Activated naive CD8-positive, alpha-beta T cell treated with anti-CD3 and anti-CD28 coated beads, Interleukin-2, amount 10 ng/mL, durations not matched to agents 7 days and 5 days (primary cell): ENCODE measurements at regions not wholly inside any gene's neighbourhood (a gene's known extent, or its start where the extent isn't known, plus 50 kb on each side); places are given as distances from the start of the nearest gene placed in this dataset.
"Not testable (repeated sequence)": the region's sequence is repeated elsewhere in the genome, so short reads cannot be mapped to it uniquely, and the experiment has no call there.

Experiments used
- ATAC-seq: fragments of 150-1000 bp; cut with Tn5 transposase; one replicate; pipeline ENCODE4 v1.10.0; 2021; ENCODE audit warnings: low read depth, moderate library complexity
- POLR2A ChIA-PET: fragments of 350-600 bp; sonication (Branson Sonifier 250); formaldehyde crosslinking; loops from one replicate; lab custom pipeline; 2021; ENCODE audit warnings: antibody characterized with exemption; lab: Charles Lee
- DNase-seq: peaks from one replicate; pipeline ENCODE4 v3.0.0; 2021
- H3K27ac Mint-ChIP-seq: one replicate; pipeline ENCODE4 v1.8.0; 2022; ENCODE audit warnings: mild to moderate bottlenecking, mixed read lengths
- H3K27me3 Mint-ChIP-seq: one replicate; pipeline ENCODE4 v1.8.0; 2022; ENCODE audit warnings: mild to moderate bottlenecking, moderate library complexity, mixed read lengths
- H3K36me3 Mint-ChIP-seq: one replicate; pipeline ENCODE4 v1.8.0; 2021; ENCODE audit warnings: mild to moderate bottlenecking, mixed read lengths
- H3K4me1 Mint-ChIP-seq: one replicate; pipeline ENCODE4 v1.8.0; 2021; ENCODE audit warnings: mixed read lengths
- H3K4me3 Mint-ChIP-seq: one replicate; pipeline ENCODE4 v1.8.0; 2022; ENCODE audit warnings: mild to moderate bottlenecking, moderate library complexity, mixed read lengths
- H3K9me3 Mint-ChIP-seq: one replicate; pipeline ENCODE4 v1.8.0; 2021; ENCODE audit warnings: mixed read lengths

- Mint-ChIP-seq H3K9me3 (no peaks in the 10 kb centered on the region), H3K4me1 (peaks cover 5% of the 10 kb centered on the region), H3K27me3 (no peaks in the 10 kb centered on the region), H3K4me3 (no peak overlapping the region), H3K27ac (no peak overlapping the region), H3K36me3 (no peaks in the 10 kb centered on the region)
- no peak for ATAC-seq
- POLR2A ChIA-PET: no interaction called here
- DNase-seq: no peak
Observed at GRCh38 chr2:10221976-10222870, 80.5 kb upstream of the HPCAL1 start.

- peaks cover 5% of the 10 kb centered on the region for H3K4me1 Mint-ChIP-seq
- H3K4me3 Mint-ChIP-seq: no peak overlapping the region
- ATAC-seq (no peak), DNase-seq (no peak)
- POLR2A ChIA-PET: no interaction called here
- H3K36me3 Mint-ChIP-seq: no peaks in the 10 kb centered on the region
- no peaks in the 10 kb centered on the region for H3K27me3 Mint-ChIP-seq
- no peak overlapping the region for H3K27ac Mint-ChIP-seq
- no peaks in the 10 kb centered on the region for H3K9me3 Mint-ChIP-seq
Observed at GRCh38 chr2:10223471-10223870, 79.2 kb upstream of the HPCAL1 start.

DNA sequence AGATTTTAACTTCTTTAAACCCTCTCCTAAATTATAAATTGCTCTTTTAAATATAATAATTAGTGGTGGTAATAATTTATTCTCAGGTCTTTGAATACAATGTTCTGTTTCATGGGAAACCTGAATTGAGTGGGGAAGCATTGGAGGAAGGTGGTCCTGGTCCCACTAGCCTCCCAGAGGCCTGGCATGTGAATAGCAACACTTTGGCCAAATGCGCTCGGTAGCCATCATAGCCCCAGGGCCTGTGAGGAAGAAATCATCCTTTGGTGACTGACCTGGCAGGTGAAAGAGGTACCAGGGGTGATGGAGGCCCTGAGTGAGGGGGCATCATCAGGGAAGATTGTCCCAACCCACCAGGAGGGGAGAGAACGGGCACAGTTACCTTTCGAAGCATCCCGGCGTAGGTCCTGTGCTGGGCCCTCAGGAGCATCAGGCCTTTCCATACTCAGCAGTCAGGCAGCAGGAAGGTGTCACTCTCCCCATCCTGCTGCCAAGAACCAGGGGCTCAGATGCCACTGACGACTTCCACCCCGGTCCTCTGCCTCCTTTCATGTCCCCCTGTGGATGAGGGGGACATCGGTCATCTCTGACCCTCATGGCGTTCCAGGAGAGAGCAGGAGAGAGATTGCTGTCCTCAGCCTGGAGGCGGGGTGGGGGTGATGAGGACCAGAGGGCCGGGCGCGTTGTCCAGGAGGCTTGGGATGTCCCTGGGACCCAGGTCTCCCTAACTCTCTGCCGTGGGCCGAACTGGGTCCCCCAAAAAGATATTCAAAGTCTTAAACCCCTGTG is 78.6 kb upstream of the HPCAL1 start:
- no peak for DNase-seq
- H3K9me3 Mint-ChIP-seq: no peaks in the 10 kb centered on the region
- no peak for ATAC-seq
- H3K27ac Mint-ChIP-seq: no peak overlapping the region
- POLR2A ChIA-PET: no interaction called here
- no peak overlapping the region for H3K4me3 Mint-ChIP-seq
- no peaks in the 10 kb centered on the region for H3K36me3 Mint-ChIP-seq
- no peaks in the 10 kb centered on the region for H3K27me3 Mint-ChIP-seq
- H3K4me1 Mint-ChIP-seq: peaks cover 5% of the 10 kb centered on the region

GRCh38 chr2:10224734-10225133 is 78.0 kb upstream of the HPCAL1 start:
- ATAC-seq (no peak), DNase-seq (no peak)
- Mint-ChIP-seq H3K4me1 (peaks cover 5% of the 10 kb centered on the region), H3K27me3 (no peaks in the 10 kb centered on the region), H3K36me3 (no peaks in the 10 kb centered on the region), H3K27ac (no peak overlapping the region), H3K4me3 (no peak overlapping the region), H3K9me3 (no peaks in the 10 kb centered on the region)
- POLR2A ChIA-PET: no interaction called here

- peak; percentile 23 for DNase-seq
Observed at GRCh38 chr2:10225291-10226037, 77.2 kb upstream of the HPCAL1 start.

GRCh38 chr2:10226038-10226724 is 76.5 kb upstream of the HPCAL1 start:
- POLR2A ChIA-PET: no interaction called here
- no peak overlapping the region for H3K4me3 Mint-ChIP-seq
- H3K9me3 Mint-ChIP-seq: no peaks in the 10 kb centered on the region
- peaks cover 3% of the 10 kb centered on the region for H3K27me3 Mint-ChIP-seq
- peaks cover 5% of the 10 kb centered on the region for H3K4me1 Mint-ChIP-seq
- H3K27ac Mint-ChIP-seq: no peak overlapping the region
- ATAC-seq (no peak), DNase-seq (peak; percentile 25)
- no peaks in the 10 kb centered on the region for H3K36me3 Mint-ChIP-seq

More at GRCh38 chr2:10225291-10226037, 77.2 kb upstream of the HPCAL1 start:
- Mint-ChIP-seq H3K9me3 (no peaks in the 10 kb centered on the region), H3K27ac (no peak overlapping the region), H3K4me1 (peaks cover 5% of the 10 kb centered on the region), H3K36me3 (no peaks in the 10 kb centered on the region), H3K27me3 (no peaks in the 10 kb centered on the region), H3K4me3 (no peak overlapping the region)
- POLR2A ChIA-PET: no interaction called here
- no peak for ATAC-seq

- no peak for ATAC-seq
Observed at GRCh38 chr2:10228611-10229365, 73.9 kb upstream of the HPCAL1 start.

DNA sequence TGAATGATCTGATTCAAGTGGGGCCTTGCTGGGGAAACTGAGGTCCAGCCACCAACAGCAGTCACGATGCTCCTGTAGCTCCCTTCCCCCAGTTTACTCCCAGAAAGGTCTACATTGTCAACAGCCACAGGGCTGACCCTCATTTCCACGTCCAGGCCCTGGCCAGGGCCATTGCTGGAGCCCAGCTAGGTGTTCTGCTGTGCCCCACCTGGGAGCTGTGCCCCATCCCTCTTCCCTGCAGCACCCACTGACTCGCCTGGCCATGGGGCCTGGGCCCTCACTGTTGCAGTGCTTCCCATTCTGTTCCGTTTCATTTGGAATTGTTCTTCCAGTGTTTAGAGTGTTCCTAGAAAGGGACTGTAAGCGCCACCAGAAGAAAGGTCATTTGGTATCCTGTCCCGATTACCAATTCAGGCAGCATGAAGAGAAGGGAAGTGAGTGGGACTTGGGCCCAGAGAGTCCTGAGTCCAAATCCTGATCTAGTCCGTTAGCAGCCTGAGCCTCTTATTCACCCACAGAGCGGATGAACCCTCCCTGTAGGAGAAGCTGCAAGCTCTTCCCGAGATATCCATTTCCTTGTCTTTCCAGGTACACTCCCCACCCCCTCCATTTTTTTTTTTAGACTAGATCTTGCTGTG is 73.1 kb upstream of the HPCAL1 start:
- H3K27me3 Mint-ChIP-seq: peaks cover 3% of the 10 kb centered on the region
- DNase-seq (peak; percentile 22), ATAC-seq (no peak)
- H3K27ac Mint-ChIP-seq: no peak overlapping the region
- H3K36me3 Mint-ChIP-seq: no peaks in the 10 kb centered on the region
- peaks cover 4% of the 10 kb centered on the region for H3K4me1 Mint-ChIP-seq
- no peak overlapping the region for H3K4me3 Mint-ChIP-seq
- peaks cover 10% of the 10 kb centered on the region for H3K9me3 Mint-ChIP-seq
- POLR2A ChIA-PET: no interaction called here

More at GRCh38 chr2:10228611-10229365, 73.9 kb upstream of the HPCAL1 start:
- POLR2A ChIA-PET: no interaction called here
- Mint-ChIP-seq H3K27me3 (peaks cover 3% of the 10 kb centered on the region), H3K4me1 (peaks cover 4% of the 10 kb centered on the region), H3K36me3 (no peaks in the 10 kb centered on the region), H3K4me3 (no peak overlapping the region), H3K9me3 (peaks cover 9% of the 10 kb centered on the region), H3K27ac (no peak overlapping the region)
- DNase-seq: peak; percentile 18

GRCh38 chr2:10230499-10230898 is 72.2 kb upstream of the HPCAL1 start:
- Mint-ChIP-seq H3K4me3 (no peak overlapping the region), H3K27ac (no peak overlapping the region), H3K36me3 (no peaks in the 10 kb centered on the region), H3K9me3 (peaks cover 10% of the 10 kb centered on the region), H3K27me3 (peaks cover 3% of the 10 kb centered on the region), H3K4me1 (peaks cover 4% of the 10 kb centered on the region)
- ATAC-seq: no peak
- POLR2A ChIA-PET: no interaction called here
- DNase-seq: no peak

GRCh38 chr2:10230921-10231320 is 71.8 kb upstream of the HPCAL1 start:
- H3K27ac Mint-ChIP-seq, H3K36me3 Mint-ChIP-seq, H3K9me3 Mint-ChIP-seq, H3K27me3 Mint-ChIP-seq, DNase-seq, H3K4me1 Mint-ChIP-seq, POLR2A ChIA-PET, ATAC-seq, H3K4me3 Mint-ChIP-seq: not testable (repeated sequence)

DNA sequence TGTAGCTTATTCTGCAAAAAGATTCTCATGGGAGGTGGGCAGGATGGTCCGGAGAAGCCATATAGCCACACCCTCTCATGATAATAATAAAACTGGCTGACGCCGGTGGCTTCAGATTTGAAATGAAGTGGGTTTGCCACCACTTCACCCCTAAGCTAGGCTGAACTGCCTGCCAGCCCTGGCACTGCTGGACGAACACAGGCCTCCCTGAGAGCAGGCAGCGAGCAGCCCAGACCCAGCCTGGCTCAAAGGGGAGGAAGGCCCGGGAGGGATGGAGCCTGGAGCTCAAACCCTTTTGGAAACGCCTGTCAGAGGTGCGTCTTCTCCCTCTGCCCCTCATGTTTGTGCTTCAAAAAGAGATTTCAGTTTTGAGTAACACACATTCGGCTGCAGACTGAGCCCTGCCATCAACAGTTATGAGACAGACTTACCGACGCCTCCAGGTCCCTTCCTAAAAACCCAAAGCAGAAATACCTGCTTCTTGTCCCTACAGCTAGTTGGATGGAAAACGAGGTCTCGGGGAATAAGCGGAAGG is 71.1 kb upstream of the HPCAL1 start:
- no peak for ATAC-seq
- H3K36me3 Mint-ChIP-seq: no peaks in the 10 kb centered on the region
- no peak overlapping the region for H3K4me3 Mint-ChIP-seq

More for the DNA sequence above, 71.1 kb upstream of the HPCAL1 start:
- peak; percentile 7 for DNase-seq
- H3K9me3 Mint-ChIP-seq: peaks cover 10% of the 10 kb centered on the region
- no peak overlapping the region for H3K27ac Mint-ChIP-seq
- H3K27me3 Mint-ChIP-seq: peaks cover 3% of the 10 kb centered on the region
- POLR2A ChIA-PET: no interaction called here
- H3K4me1 Mint-ChIP-seq: peaks cover 7% of the 10 kb centered on the region
